ENCODE measurements at regions not wholly inside any gene's neighbourhood (a gene's known extent, or its start where the extent isn't known, plus 50 kb on each side); places are given as distances from the start of the nearest gene placed in this dataset.
A peak's percentile ranks its signal among the peaks of the same experiment; 100 is the strongest.
"Not testable (repeated sequence)": the region's sequence is repeated elsewhere in the genome, so short reads cannot be mapped to it uniquely, and the experiment has no call there.

DNA sequence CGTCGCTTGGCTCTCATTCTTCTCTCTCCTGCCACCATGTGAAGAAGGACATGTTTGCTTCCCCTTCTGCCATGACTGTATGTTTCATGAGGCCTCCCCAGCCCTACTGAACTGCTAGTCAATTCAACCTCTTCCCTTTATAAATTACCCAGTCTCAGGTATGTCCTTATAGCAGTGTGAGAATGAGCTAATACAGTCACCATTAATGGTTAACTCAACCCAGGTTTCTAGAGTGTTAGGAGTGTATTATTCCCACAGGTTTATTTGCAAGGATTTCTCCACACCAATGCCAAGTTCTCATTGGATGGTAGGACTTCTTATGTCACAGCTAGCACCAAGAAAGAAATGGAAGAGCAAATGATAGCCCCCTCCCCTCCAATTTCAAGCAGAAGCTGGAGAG lies 71.9 kb downstream of the DYNAP start:
- TF ChIP-seq, protein P1, sequence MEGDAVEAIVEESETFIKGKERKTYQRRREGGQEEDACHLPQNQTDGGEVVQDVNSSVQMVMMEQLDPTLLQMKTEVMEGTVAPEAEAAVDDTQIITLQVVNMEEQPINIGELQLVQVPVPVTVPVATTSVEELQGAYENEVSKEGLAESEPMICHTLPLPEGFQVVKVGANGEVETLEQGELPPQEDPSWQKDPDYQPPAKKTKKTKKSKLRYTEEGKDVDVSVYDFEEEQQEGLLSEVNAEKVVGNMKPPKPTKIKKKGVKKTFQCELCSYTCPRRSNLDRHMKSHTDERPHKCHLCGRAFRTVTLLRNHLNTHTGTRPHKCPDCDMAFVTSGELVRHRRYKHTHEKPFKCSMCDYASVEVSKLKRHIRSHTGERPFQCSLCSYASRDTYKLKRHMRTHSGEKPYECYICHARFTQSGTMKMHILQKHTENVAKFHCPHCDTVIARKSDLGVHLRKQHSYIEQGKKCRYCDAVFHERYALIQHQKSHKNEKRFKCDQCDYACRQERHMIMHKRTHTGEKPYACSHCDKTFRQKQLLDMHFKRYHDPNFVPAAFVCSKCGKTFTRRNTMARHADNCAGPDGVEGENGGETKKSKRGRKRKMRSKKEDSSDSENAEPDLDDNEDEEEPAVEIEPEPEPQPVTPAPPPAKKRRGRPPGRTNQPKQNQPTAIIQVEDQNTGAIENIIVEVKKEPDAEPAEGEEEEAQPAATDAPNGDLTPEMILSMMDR (IDR thresholded peaks at IDR 0.05; ENCODE audit: low read depth, low read length, missing control alignments) = no peak
- no peak for DNase-seq (ENCODE audit: low read depth)
- no peak overlapping the region for H3K4me3 ChIP-seq (ENCODE audit: low read depth, low read length)
- in situ Hi-C loops (cut with HindIII; ENCODE audit: low sequenced_read_pairs) = no loop called here

- in situ Hi-C loops (cut with HindIII; ENCODE audit: low sequenced_read_pairs); H3K4me3 ChIP-seq (ENCODE audit: low read depth, low read length); DNase-seq (ENCODE audit: low read depth): not testable (repeated sequence)
These were observed 78.7 kb downstream of the DYNAP start for GRCh38 chr18:54669701-54670100.

GRCh38 chr18:54671291-54671881 lies 80.3 kb downstream of the DYNAP start:
- TF ChIP-seq, protein P1 (IDR thresholded peaks at IDR 0.05; ENCODE audit: low read depth, low read length, missing control alignments) = peak; percentile 27
- in situ Hi-C loops (cut with HindIII; ENCODE audit: low sequenced_read_pairs) = no loop called here
- DNase-seq (ENCODE audit: low read depth) = no peak
- no peak overlapping the region for H3K4me3 ChIP-seq (ENCODE audit: low read depth, low read length)

GRCh38 chr18:54672109-54672508 lies 81.1 kb downstream of the DYNAP start:
- in situ Hi-C loops (cut with HindIII; ENCODE audit: low sequenced_read_pairs) = no loop called here
- no peak for DNase-seq (ENCODE audit: low read depth)
- TF ChIP-seq, protein P1 (IDR thresholded peaks at IDR 0.05; ENCODE audit: low read depth, low read length, missing control alignments) = no peak
- H3K4me3 ChIP-seq (ENCODE audit: low read depth, low read length) = no peak overlapping the region

DNA sequence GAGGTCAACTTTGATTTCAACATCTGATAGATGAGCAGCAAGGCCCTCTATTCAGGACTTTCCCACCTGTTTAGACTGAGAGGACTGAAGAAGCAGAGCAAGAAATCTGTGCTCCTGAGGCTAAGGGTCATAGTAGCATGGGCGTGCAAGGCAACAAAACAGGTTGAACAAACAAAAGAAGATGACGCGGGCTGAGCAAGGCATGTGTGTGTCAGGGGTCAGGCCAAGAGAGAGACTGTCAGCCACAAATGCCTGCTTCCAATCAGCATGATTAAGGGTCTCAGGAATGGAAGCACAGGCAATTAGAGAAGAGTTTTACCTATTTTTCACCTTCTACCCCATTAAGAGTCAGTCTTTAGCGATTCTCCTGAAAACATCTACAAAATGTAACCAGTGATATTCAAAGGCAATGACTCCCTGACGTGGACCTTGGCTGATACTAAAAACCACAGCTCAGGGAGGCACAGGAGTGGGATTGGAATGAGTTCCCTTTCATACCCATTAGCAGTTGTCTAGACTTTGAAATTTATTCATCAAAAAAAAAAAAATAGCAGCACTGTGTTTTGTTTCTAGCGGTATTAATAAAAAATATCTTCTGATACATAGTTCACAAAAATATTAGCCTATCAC lies 81.9 kb downstream of the DYNAP start:
- no peak for DNase-seq (ENCODE audit: low read depth)
- no peak overlapping the region for H3K4me3 ChIP-seq (ENCODE audit: low read depth, low read length)
- in situ Hi-C loops (cut with HindIII; ENCODE audit: low sequenced_read_pairs) = no loop called here
- TF ChIP-seq, protein P1 (IDR thresholded peaks at IDR 0.05; ENCODE audit: low read depth, low read length, missing control alignments) = no peak

GRCh38 chr18:54673936-54674335 lies 82.9 kb downstream of the DYNAP start:
- TF ChIP-seq, protein P1 (IDR thresholded peaks at IDR 0.05; ENCODE audit: low read depth, low read length, missing control alignments) = no peak
- peak; percentile 66 for DNase-seq (ENCODE audit: low read depth)
- no peak overlapping the region for H3K4me3 ChIP-seq (ENCODE audit: low read depth, low read length)
- in situ Hi-C loops (cut with HindIII; ENCODE audit: low sequenced_read_pairs) = no loop called here

GRCh38 chr18:54675076-54675475 lies 84.0 kb downstream of the DYNAP start:
- in situ Hi-C loops (cut with HindIII; ENCODE audit: low sequenced_read_pairs) = no loop called here
- DNase-seq (ENCODE audit: low read depth) = no peak
- TF ChIP-seq, protein P1 (IDR thresholded peaks at IDR 0.05; ENCODE audit: low read depth, low read length, missing control alignments) = no peak
- no peak overlapping the region for H3K4me3 ChIP-seq (ENCODE audit: low read depth, low read length)

Measured in astrocyte of the cerebellum (primary cell).